NCI-H226 (cell line): ENCODE measurements at regions not wholly inside any gene's neighbourhood (a gene's known extent, or its start where the extent isn't known, plus 50 kb on each side); places are given as distances from the start of the nearest gene placed in this dataset.
A peak's percentile ranks its signal among the peaks of the same experiment; 100 is the strongest.

Experiments used
- DNase-seq: peaks from one replicate; pipeline ENCODE4 v3.0.0-alpha.2; 2015

DNA sequence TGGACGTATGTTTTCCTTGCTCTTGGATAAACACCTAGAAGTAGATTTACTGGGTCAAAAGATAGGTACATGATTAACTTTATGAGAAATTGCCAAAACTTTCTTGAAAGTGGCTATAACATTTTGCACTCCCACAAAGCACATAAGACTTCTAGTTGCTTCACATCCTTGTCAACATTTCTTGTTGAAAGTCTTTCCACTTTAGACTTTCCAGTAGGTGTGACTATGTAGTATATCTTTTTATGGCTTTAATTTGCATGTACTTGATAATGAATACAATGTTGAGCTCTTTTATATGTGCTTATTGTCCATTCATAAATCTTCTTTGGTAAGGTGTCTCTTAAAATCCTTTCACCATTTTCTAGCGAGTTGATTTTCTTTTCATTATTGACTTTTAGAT, 241.2 kb upstream of the RPL38 start:
- no peak for DNase-seq

DNA sequence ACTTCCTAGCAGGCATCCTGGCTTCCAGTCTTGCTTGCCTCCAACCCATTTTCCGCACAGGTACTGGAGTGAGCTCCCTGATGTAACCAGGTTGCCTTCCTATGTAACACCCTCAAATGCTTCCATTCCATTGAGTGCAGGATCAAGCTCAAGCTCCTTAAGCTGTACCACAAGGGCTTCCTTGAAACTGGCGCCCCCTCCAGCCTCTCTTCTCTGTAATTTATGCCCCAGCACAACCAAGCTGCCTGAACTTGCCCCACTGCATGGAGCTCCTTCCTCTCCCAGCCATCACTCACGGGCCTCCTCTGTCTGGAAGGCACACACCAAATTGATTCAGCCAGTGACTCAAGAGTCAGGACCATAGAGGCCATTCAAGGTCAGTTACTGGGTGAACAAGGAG, 234.8 kb upstream of the RPL38 start:
- DNase-seq, result no peak

GRCh38 chr17:73969956-73970355, 233.5 kb upstream of the RPL38 start:
- no peak for DNase-seq

DNA sequence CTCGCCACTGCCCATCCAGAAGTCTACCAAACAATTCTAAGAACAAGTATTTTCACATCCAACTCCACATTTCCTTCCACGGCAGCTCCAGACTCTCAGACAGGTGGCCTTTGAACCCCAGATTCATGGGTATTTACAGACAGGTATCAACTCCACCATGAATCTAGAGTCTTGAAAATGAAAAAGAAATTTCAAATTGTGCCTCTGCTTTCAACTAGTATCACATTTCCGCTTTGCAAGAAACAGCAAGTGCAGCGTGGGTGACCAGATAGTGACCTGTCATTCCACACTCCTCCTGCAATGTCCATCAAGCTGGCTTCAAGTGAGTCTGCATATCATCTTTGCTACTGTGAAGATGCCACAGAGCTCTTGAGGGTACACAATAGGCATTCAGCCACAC, 232.4 kb upstream of the RPL38 start:
- no peak for DNase-seq

DNA sequence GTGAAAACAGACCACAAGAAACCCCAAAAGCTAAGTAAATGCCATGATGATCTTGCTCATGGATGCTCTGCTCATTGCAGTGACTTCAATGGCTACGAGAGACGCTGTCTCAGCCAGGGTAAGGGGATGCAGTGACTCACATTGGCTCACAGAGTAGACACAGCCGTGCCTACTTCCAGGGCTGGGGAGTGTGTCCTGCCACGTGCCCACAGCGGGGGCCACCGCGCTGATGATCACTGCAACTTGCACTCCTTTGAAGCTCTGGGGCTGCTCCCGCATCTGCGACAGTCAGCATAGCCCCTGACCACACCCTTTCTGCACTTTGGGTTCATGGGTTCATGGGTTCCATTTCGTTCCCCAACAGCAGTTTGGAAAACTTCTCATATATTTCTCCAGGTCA, 231.4 kb upstream of the RPL38 start:
- no peak for DNase-seq

DNA sequence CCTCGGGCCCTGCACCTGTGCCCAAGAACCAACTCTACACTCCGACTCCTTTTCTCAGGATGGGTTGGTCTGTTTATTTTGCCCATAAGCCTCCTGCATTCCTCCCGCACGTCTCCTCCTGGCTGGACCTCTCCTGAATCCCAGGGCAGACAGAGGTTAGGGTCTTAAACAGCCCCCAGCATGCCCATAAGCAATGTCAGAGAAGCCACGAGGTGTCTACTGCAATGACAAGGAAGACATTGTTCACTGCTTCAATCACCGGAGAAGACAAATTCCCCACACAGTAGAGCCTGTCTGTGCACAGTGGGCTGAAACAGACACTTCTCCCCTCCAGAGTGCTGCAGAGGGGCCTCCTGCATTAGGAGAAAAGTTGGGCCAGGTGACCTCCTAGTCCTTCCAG, 230.6 kb upstream of the RPL38 start:
- no peak for DNase-seq

GRCh38 chr17:73973586-73974409, 229.7 kb upstream of the RPL38 start:
- no peak for DNase-seq

GRCh38 chr17:73974536-73974935, 228.9 kb upstream of the RPL38 start:
- DNase-seq, result no peak

DNA sequence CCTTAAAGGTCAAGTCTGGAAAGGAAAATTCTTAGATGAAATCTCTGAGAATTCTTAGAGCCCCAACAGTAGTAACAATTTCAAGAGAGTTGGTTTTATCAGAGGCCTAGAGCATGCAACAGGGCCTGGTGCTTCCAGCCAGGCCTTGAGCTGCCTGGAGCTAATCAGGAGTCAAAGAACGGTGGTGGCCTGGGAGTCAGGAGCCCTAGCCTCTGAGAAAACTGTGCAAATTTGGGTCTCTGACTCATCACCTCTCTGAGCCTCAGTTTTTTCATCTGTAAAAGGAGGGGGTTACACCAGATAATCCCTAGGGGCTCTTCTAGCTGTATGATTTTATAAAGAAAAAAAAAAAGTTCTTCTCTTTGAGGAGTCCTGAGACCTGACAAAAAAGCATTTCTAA, 227.3 kb upstream of the RPL38 start:
- DNase-seq, result no peak

DNA sequence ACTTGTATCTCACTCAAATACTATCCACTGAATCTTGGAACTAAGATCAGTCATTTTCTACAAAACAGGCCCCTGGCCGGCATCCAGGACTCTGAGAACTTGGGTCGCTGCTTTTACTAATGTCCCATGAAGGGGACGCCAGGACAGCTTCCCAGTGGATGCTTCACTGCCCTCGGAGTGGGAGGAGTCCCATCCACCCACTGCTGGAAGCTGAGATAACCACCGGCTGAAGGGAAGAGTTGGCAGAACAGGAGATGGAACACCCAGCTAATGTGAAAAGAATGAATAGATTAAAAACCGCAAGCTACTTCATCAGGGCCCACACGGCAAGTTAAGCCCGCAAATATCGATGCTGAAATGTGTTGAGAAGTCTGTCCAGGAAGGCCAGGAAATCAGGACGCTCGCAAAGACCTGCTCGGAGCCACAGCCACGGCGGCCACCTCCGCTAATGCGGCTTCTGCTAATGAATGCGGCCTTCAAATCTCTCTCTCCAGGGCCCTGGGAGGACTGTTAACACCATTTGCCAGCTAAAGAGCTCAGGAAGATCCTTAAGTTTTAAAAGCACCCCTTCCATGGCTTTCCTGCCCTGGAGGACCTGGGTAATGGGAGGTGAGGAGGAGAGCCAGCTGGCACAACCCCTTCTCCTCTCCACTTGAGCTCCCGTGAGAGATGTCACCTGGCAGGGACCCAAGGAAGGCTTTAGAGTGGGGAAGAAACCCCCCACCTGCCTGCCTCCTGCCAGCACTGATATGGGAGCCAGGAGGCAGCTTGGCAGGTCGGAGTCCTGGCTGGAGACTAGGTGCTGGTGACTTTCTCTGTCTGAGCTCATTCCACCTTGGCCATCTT, 226.6 kb upstream of the RPL38 start:
- DNase-seq, result peak; percentile 52

GRCh38 chr17:73980517-73980916, 223.0 kb upstream of the RPL38 start:
- DNase-seq, result no peak

DNA sequence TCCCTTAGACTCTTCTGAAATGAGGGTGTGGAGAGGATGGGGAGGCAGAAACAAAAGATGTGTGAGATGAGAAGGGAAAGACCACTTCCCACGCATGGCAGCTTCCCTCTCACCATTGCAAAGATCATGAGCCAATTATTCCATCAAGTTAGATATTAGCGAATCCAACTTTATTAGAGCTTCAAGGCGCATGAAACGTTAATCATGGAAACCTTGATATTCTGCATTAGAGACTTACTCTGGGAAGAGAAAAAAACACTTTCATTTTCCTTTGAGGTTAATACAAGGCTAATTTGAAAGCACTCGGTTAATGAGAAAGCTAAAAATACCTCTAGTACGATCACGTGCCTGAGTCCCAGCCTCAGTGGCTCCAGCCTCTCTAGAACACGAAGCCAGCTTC, 220.6 kb upstream of the RPL38 start:
- no peak for DNase-seq

GRCh38 chr17:73983621-73984400, 219.7 kb upstream of the RPL38 start:
- no peak for DNase-seq

GRCh38 chr17:73984941-73985340, 218.5 kb upstream of the RPL38 start:
- no peak for DNase-seq

- no peak for DNase-seq
Observed at GRCh38 chr17:73985466-73986015, 217.9 kb upstream of the RPL38 start.

DNA sequence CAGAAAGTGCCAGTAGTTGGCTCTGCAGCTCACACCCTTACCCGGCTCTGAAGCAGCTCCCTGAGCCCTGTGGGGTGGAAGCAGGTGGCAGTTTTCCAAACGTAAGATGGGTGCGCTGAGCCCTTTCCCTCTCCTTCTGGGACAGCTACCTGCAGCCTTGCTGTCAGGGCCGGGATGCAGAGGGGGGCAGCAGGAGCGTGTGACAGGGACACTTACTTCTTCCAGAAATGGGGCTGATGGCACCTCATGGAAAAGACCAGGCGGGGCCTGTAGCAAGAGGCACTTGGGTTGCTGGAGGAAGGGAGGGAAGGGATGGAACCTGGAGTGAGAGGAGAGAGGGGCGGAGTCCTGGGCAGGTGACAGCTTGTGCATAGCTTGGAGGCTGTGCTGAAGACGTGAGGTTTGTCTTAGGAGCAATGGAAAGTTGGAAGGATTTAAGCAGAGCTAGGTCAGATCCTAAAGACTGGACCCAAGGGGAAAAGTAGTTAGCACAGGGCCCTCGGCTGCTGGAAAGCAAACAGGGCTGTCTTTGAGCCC, 216.8 kb upstream of the RPL38 start:
- DNase-seq, result no peak

DNA sequence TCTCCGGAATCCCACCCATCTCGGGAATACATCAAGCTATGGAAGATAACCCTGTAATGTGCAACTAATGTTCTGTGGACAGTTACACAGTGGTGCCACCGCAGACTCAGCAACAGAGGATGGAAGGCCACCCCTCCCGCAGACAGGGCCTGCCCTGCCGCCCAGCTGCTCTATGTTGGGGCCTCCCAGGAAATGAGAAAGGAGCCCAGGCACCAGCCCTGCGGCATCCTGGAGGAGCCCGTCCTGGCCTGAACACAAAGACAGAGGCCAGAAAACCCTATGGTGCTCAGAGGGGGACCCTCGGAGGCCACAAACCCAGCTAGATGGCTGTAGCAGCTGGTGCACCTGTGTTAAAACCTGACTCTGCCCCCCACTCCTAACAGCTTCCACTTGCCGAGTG, 216.1 kb upstream of the RPL38 start:
- DNase-seq, result no peak

DNA sequence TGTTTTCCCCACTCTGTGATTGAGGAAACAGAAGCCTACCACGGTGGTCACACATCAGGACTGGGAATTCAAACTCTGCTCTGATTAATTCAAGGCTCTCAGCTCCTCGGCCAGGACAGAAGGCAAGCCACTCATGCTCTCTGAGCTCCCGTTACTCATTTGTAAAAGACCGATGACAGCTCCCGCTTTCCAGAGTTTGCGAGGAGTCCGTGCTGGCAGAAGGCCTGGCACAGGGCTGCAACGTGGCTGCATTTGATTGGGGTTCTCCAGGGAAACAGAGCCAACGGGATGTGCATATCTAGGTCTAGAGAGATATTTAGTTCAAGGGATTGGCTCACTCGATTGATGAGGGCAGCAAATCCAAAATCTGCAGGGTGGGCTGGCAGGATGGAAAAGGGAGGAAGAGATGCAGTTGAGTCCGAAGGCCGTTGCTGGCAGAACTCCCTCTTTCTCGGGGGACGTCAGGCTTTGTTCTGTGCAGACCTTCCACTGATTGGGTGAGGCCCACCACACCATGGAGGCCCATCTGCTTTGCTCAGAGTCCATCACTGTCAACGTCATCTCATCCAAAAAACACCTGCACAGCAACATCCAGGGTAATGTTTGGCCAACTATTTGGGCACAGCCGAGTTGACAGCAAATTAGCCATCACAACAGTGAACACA, 215.5 kb upstream of the RPL38 start:
- DNase-seq, result no peak

- DNase-seq, result no peak
Observed at GRCh38 chr17:73989671-73990070, 213.8 kb upstream of the RPL38 start.

DNA sequence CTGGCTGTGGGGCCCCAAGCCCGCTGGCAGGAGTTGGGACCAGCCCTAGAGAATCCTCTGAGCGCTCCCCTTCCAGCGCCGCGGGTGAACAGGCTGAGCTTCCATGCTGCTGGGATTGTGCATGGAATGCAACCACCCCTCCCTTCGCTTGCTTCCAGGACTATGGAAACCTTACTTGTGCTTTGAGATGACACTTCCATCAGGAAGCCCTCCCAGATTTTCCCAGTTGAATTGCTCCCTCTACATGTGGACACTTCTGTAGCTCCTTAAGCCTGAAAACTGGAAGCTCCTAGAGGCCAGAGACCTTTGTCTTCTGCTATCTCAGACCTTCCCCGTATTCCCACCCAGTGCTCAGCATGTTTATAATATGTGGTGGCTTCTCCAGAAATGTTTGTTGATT, 213.2 kb upstream of the RPL38 start:
- DNase-seq, result no peak

GRCh38 chr17:73991260-73991659, 212.2 kb upstream of the RPL38 start:
- no peak for DNase-seq

GRCh38 chr17:73994946-73995345, 208.5 kb upstream of the RPL38 start:
- no peak for DNase-seq
